GM12878 (cell line): ENCODE measurements at regions not wholly inside any gene's neighbourhood (a gene's known extent, or its start where the extent isn't known, plus 50 kb on each side); places are given as distances from the start of the nearest gene placed in this dataset.

ENCODE experiments used
- ATAC-seq: fragments of 200-7000 bp; cut with Tn5 transposase; 3 replicates; pipeline ENCODE4 v1.9.1; 2020; ENCODE audit warnings: mild to moderate bottlenecking, moderate library complexity
- BruUV-seq: library from RNA; stranded (reverse); fragments of 400-500 nt; replicated peaks from 2 replicates; lab custom pipeline; 2021; lab: Mats Ljungman, UMichigan
- CTCF ChIA-PET: fragments of 300-600 bp; sonication (Branson Sonifier 250); formaldehyde crosslinking; extraction: SDS; loops from one replicate; lab custom pipeline; 2021; ENCODE audit warnings: inconsistent platforms; lab: Yijun Ruan, JAX
- POLR2A ChIA-PET: fragments of 350-600 bp; formaldehyde crosslinking; extraction: SDS; loops from one replicate; lab custom pipeline; 2021; ENCODE audit warnings: inconsistent platforms; lab: Charles Lee
- RAD21 ChIA-PET: fragments of 300-600 bp; sonication (Branson Sonifier 250); formaldehyde crosslinking; loops from one replicate; lab custom pipeline; 2023; ENCODE audit warnings: antibody characterized with exemption; ENCODE audit not compliant: unreplicated experiment; lab: Charles Lee
- SMC1A ChIA-PET: fragments of 300-600 bp; sonication (Branson Sonifier 250); formaldehyde crosslinking; loops from one replicate; lab custom pipeline; 2023; ENCODE audit not compliant: unreplicated experiment, uncharacterized antibody; lab: Charles Lee
- DNase-seq: peaks from one replicate; pipeline ENCODE4 v3.0.0-alpha.2; 2011; ENCODE audit warnings: low read depth, low spot score
- FAIRE-seq: peaks from 3 replicates; lab custom pipeline; 2011; peaks lifted over from hg19 to GRCh38; lab: Jason Lieb, UNC
- H2AFZ ChIP-seq: 2 replicates; pipeline ENCODE4 v1.6.0; 2011; ENCODE audit warnings: low read depth, low read length, control low read depth; ENCODE audit not compliant: control insufficient read depth
- H3K27ac ChIP-seq: 2 replicates; pipeline ENCODE4 v1.5.1; 2011; ENCODE audit warnings: control low read depth; ENCODE audit not compliant: control insufficient read depth, insufficient read depth
- H3K27me3 ChIP-seq, 2 experiments: replicated peaks in 1 of 2; 2 replicates each; pipeline versions ENCODE4 v1.6.0 to v1.6.1; 2011; ENCODE audit warnings: low read length in 1 of 2; ENCODE audit not compliant: control insufficient read depth in 2 of 2, insufficient read depth in 2 of 2
- H3K36me3 ChIP-seq, 2 experiments: 2 replicates each; pipeline ENCODE4 v1.5.1; 2011; ENCODE audit warnings: low read length in 1 of 2; ENCODE audit not compliant: control insufficient read depth in 2 of 2, insufficient read depth in 2 of 2
- H3K4me1 ChIP-seq: 2 replicates; pipeline ENCODE4 v1.6.1; 2011; ENCODE audit warnings: mild to moderate bottlenecking, low read length, moderate library complexity, mixed read lengths; ENCODE audit not compliant: control insufficient read depth, insufficient read depth
- H3K4me2 ChIP-seq: 2 replicates; pipeline ENCODE4 v1.6.0; 2011; ENCODE audit warnings: control low read depth; ENCODE audit not compliant: control insufficient read depth, insufficient read depth
- H3K4me3 ChIP-seq: fragments of 200-600 bp; sonication (generic); 2 replicates; pipeline ENCODE4 v1.5.1; 2016
- H3K79me2 ChIP-seq: 2 replicates; pipeline ENCODE4 v1.6.0; 2011; ENCODE audit warnings: low read length; ENCODE audit not compliant: control insufficient read depth, insufficient read depth
- H3K9ac ChIP-seq: 2 replicates; pipeline ENCODE4 v1.8.0; 2011; ENCODE audit warnings: low read length, control low read depth, mixed read lengths; ENCODE audit not compliant: control insufficient read depth, insufficient read depth
- H3K9me3 ChIP-seq: replicated peaks from 3 replicates; pipeline ENCODE4 v1.5.1; 2011; ENCODE audit warnings: mild to moderate bottlenecking, low read length; ENCODE audit not compliant: control insufficient read depth, insufficient read depth
- H4K20me1 ChIP-seq: 2 replicates; pipeline ENCODE4 v1.6.0; 2011; ENCODE audit not compliant: control insufficient read depth, insufficient read depth
- ASH2L ChIP-seq: fragments of 300-600, 200-600 bp; sonication (generic); IDR thresholded peaks from 2 replicates; pipeline ENCODE4 v1.6.1; 2017; ENCODE audit warnings: low read depth, mild to moderate bottlenecking, borderline replicate concordance
- ATF2 ChIP-seq: IDR thresholded peaks from 2 replicates; pipeline ENCODE4 v1.6.1; 2012; ENCODE audit warnings: low read length, inconsistent platforms
- E2F8 ChIP-seq: fragments of 450-650 bp; IDR thresholded peaks from 2 replicates; pipeline ENCODE4 v1.6.1; 2018; ENCODE audit warnings: mild to moderate bottlenecking, low read depth, moderate library complexity; ENCODE audit not compliant: partially characterized antibody
- GABPA ChIP-seq: IDR thresholded peaks from 2 replicates; pipeline ENCODE4 v1.6.1; 2014; ENCODE audit warnings: antibody characterized with exemption, low read depth, mild to moderate bottlenecking, inconsistent platforms
- HDAC6 ChIP-seq: fragments of 200-600 bp; sonication (generic); IDR thresholded peaks from one replicate; pipeline ENCODE4 v1.8.0; 2017; ENCODE audit warnings: antibody characterized with exemption; ENCODE audit not compliant: unreplicated experiment
- IKZF1 ChIP-seq: fragments of 450-650 bp; conservative IDR thresholded peaks from 2 replicates; pipeline ENCODE4 v1.6.1; 2017; ENCODE audit warnings: antibody characterized with exemption, mild to moderate bottlenecking
- IRF3 ChIP-seq: fragments of 450-650 bp; IDR thresholded peaks from 2 replicates; pipeline ENCODE4 v1.6.1; 2014; ENCODE audit warnings: mild to moderate bottlenecking
- KAT2A ChIP-seq: conservative IDR thresholded peaks from 2 replicates; pipeline ENCODE4 v1.6.1; 2011; ENCODE audit warnings: low read depth, low read length; ENCODE audit not compliant: control insufficient read depth
- MTA2 ChIP-seq: fragments of 450-650 bp; IDR thresholded peaks from 2 replicates; pipeline ENCODE4 v1.6.1; 2016; ENCODE audit warnings: low read depth, mild to moderate bottlenecking, moderate library complexity
- MXI1 ChIP-seq: fragments of 150-350 bp; IDR thresholded peaks from 2 replicates; pipeline ENCODE4 v1.6.1; 2011; ENCODE audit warnings: low read depth, mild to moderate bottlenecking, inconsistent platforms, low read length, improper control_type of control experiment
- NFIC ChIP-seq: IDR thresholded peaks from 2 replicates; pipeline ENCODE4 v1.6.1; 2012; ENCODE audit warnings: low read depth, mild to moderate bottlenecking, inconsistent platforms, low read length, moderate library complexity
- PAX5 ChIP-seq: IDR thresholded peaks from 2 replicates; pipeline ENCODE4 v1.6.1; 2011; ENCODE audit warnings: low read depth, low read length, borderline replicate concordance
- PML ChIP-seq: IDR thresholded peaks from 2 replicates; pipeline ENCODE4 v1.6.1; 2012; ENCODE audit warnings: low read length, inconsistent platforms
- RAD21 ChIP-seq: IDR thresholded peaks from 2 replicates; pipeline ENCODE4 v1.6.1; 2011; ENCODE audit warnings: mild to moderate bottlenecking, low read depth, low read length, moderate library complexity; ENCODE audit not compliant: insufficient read depth
- RAD51 ChIP-seq: fragments of 450-650 bp; IDR thresholded peaks from 2 replicates; pipeline ENCODE4 v1.6.1; 2016; ENCODE audit warnings: moderate library complexity, mild to moderate bottlenecking, inconsistent platforms
- RCOR1 ChIP-seq: conservative IDR thresholded peaks from 2 replicates; pipeline ENCODE4 v1.6.1; 2012; ENCODE audit warnings: low read depth, low read length, improper control_type of control experiment
- SREBF2 ChIP-seq: IDR thresholded peaks from 2 replicates; pipeline ENCODE4 v1.6.1; 2012; ENCODE audit warnings: mild to moderate bottlenecking, low read length
- ZBED1 ChIP-seq: IDR thresholded peaks from 2 replicates; pipeline ENCODE4 v1.6.1; 2016; ENCODE audit warnings: borderline replicate concordance
- ZBTB4 ChIP-seq: fragments of 450-650 bp; formaldehyde crosslinking; IDR thresholded peaks from 2 replicates; pipeline ENCODE4 v1.4.0; 2022; ENCODE audit warnings: mild to moderate bottlenecking, moderate library complexity
- WGBS: methylation state at CpG from one replicate; pipeline ENCODE4 v1.1.6; 2016; ENCODE audit warnings: low lambda C conversion rate; ENCODE audit not compliant: insufficient replicate concordance, insufficient coverage; ENCODE audit errors: missing lambda C conversion rate; 5-methylcytosine and 5-hydroxymethylcytosine counted together
- in situ Hi-C: fragments of 300-500 bp; cut with MboI; formaldehyde crosslinking; loops from 9 replicates; pipeline ENCODE4 v1.14.3; 2018; ENCODE audit warnings: mixed read lengths
- intact Hi-C: fragments of 100-400 bp; cut with micrococcal nuclease; formaldehyde crosslinking; loops from one replicate; pipeline ENCODE4 v1.14.2; 2022; ENCODE audit not compliant: unreplicated experiment

- Histone ChIP-seq H3K4me2 (no peak overlapping the region), H3K9ac (no peak overlapping the region), H3K9me3 (no peaks in the 10 kb centered on the region)
- ChIA-PET RAD21 (no interaction called here), CTCF (no interaction called here), POLR2A (no interaction called here)
- no peak for DNase-seq
- WGBS: 60% methylated on average over 2 of the region's 2 CpGs
- no peak for TF ChIP-seq KAT2A
- no peak for TF ChIP-seq IRF3
- no peak for TF ChIP-seq E2F8
- no peak for TF ChIP-seq RCOR1
- TF ChIP-seq NFIC: no peak
- no peak for TF ChIP-seq GABPA
- TF ChIP-seq HDAC6: no peak
- no peak for TF ChIP-seq SREBF2
- no peak for TF ChIP-seq RAD21
- TF ChIP-seq ZBTB4 (CRISPR knock-in tag): no peak
- TF ChIP-seq ZBED1: no peak
- no peak for TF ChIP-seq MXI1
- no peak for TF ChIP-seq MTA2
- TF ChIP-seq ATF2: no peak
- no peak for TF ChIP-seq RAD51
- no peak for TF ChIP-seq PML
- no peak for TF ChIP-seq IKZF1
- TF ChIP-seq ASH2L: no peak
- TF ChIP-seq PAX5: no peak
- TF ChIP-seq, all 136 proteins: peak for 0
- Histone ChIP-seq H3K4me1 (no peaks in the 10 kb centered on the region), H3K27ac (no peak overlapping the region), H3K79me2 (no peaks in the 10 kb centered on the region), H3K36me3 (no peaks in the 10 kb centered on the region), H3K4me3 (no peak overlapping the region), H4K20me1 (no peaks in the 10 kb centered on the region), H3K27me3 (no peaks in the 10 kb centered on the region; a peak in 1 of 4 replicates), H2AFZ (no peak overlapping the region)
- intact Hi-C loops: no loop called here
- in situ Hi-C loops: no loop called here
- ATAC-seq (no peak), FAIRE-seq (no peak)
- no TSS peak for BruUV-seq
- SMC1A ChIA-PET: no interaction called here
Measured at GRCh38 chr4:41856797-41857196, 78.4 kb upstream of the TMEM33 start.
